ENCODE measurements at regions not wholly inside any gene's neighbourhood (a gene's known extent, or its start where the extent isn't known, plus 50 kb on each side); places are given as distances from the start of the nearest gene placed in this dataset.

- TF ChIP-seq CTCF (IDR thresholded peaks at IDR 0.05; ENCODE audit: control extremely low read depth in 1 of 3, insufficient read depth in 1 of 3, low read depth in 1 of 3, low read length in 3 of 3) (no peak), BCL11A (IDR thresholded peaks at IDR 0.05; ENCODE audit: low read depth in 2 of 2, low read length in 2 of 2) (no peak), CBX8 (IDR thresholded peaks at IDR 0.05; ENCODE audit: borderline replicate concordance, low read depth, low read length) (no peak), RBBP5 (IDR thresholded peaks at IDR 0.05; ENCODE audit: borderline replicate concordance, low read depth, low read length) (no peak), RAD21 (IDR thresholded peaks at IDR 0.05 in 1 of 2, conservative IDR thresholded peaks at IDR 0.05 in 1 of 2; ENCODE audit: low read depth in 2 of 2, low read length in 2 of 2) (no peak), CBX5 (IDR thresholded peaks at IDR 0.05; ENCODE audit: low read depth, low read length) (no peak), FOSL1 (IDR thresholded peaks at IDR 0.05; ENCODE audit: insufficient read depth, low read depth, low read length) (no peak), POLR2AphosphoS5 (IDR thresholded peaks at IDR 0.05; ENCODE audit: low read depth, low read length) (no peak), RFX5 (IDR thresholded peaks at IDR 0.05; ENCODE audit: borderline replicate concordance, low read depth, low read length) (no peak), HDAC2 (IDR thresholded peaks at IDR 0.05; ENCODE audit: borderline replicate concordance in 1 of 2, low read depth in 2 of 2, low read length in 2 of 2) (no peak), EZH2 (IDR thresholded peaks at IDR 0.05; ENCODE audit: low read depth, low read length, severe bottlenecking) (no peak), EP300 (IDR thresholded peaks at IDR 0.05; ENCODE audit: borderline replicate concordance in 1 of 2, low read depth in 2 of 2, low read length in 2 of 2) (no peak)
- TF ChIP-seq, protein P1, sequence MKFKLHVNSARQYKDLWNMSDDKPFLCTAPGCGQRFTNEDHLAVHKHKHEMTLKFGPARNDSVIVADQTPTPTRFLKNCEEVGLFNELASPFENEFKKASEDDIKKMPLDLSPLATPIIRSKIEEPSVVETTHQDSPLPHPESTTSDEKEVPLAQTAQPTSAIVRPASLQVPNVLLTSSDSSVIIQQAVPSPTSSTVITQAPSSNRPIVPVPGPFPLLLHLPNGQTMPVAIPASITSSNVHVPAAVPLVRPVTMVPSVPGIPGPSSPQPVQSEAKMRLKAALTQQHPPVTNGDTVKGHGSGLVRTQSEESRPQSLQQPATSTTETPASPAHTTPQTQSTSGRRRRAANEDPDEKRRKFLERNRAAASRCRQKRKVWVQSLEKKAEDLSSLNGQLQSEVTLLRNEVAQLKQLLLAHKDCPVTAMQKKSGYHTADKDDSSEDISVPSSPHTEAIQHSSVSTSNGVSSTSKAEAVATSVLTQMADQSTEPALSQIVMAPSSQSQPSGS (IDR thresholded peaks at IDR 0.05; ENCODE audit: low read length), result no peak
Measured at GRCh38 chr9:89928521-89929275, 323.9 kb downstream of the GADD45G start.

Measured in H1 (cell line).